MM.1S (cell line): ENCODE measurements at regions not wholly inside any gene's neighbourhood (a gene's known extent, or its start where the extent isn't known, plus 50 kb on each side); places are given as distances from the start of the nearest gene placed in this dataset.

Experiments used
- DNase-seq: peaks from one replicate; pipeline ENCODE4 v3.0.0-alpha.2; 2015
- H2AFZ ChIP-seq: fragments of 300-600 bp; sonication (generic); 2 replicates; pipeline ENCODE4 v1.6.0; 2016; ENCODE audit warnings: antibody characterized with exemption, low read length
- H3F3A ChIP-seq: fragments of 300-600 bp; sonication (generic); 2 replicates; pipeline ENCODE4 v1.6.1; 2016; ENCODE audit warnings: mild to moderate bottlenecking, antibody characterized with exemption, low read length, moderate library complexity, mixed read lengths; ENCODE audit not compliant: insufficient read depth
- H3K27ac ChIP-seq: fragments of 300-600 bp; sonication (generic); 2 replicates; pipeline ENCODE4 v1.5.1; 2016; ENCODE audit warnings: mild to moderate bottlenecking, low read length
- H3K27me3 ChIP-seq: fragments of 300-600 bp; sonication (generic); replicated peaks from 2 replicates; pipeline ENCODE4 v1.6.0; 2016; ENCODE audit warnings: low read length; ENCODE audit not compliant: insufficient read depth
- H3K36me3 ChIP-seq: fragments of 300-600 bp; sonication (generic); replicated peaks from 2 replicates; pipeline ENCODE4 v1.6.1; 2016; ENCODE audit warnings: mild to moderate bottlenecking, low read length, mixed read lengths; ENCODE audit not compliant: insufficient read depth
- H3K4me1 ChIP-seq: fragments of 300-600 bp; sonication (generic); 2 replicates; pipeline ENCODE4 v1.6.1; 2016; ENCODE audit warnings: low read length, mixed read lengths
- H3K4me2 ChIP-seq: fragments of 300-600 bp; sonication (generic); 2 replicates; pipeline ENCODE4 v1.6.0; 2016; ENCODE audit warnings: low read depth, low read length
- H3K4me3 ChIP-seq: fragments of 300-600 bp; sonication (generic); 2 replicates; pipeline ENCODE4 v1.5.1; 2016; ENCODE audit warnings: low read length, mixed read lengths
- H3K79me2 ChIP-seq: fragments of 300-600 bp; sonication (generic); 2 replicates; pipeline ENCODE4 v1.6.1; 2016; ENCODE audit warnings: mixed run types, low read length, mixed read lengths
- H3K9ac ChIP-seq: fragments of 300-600 bp; sonication (generic); 2 replicates; pipeline ENCODE4 v1.6.1; 2016; ENCODE audit warnings: low read length, mixed read lengths
- H3K9me2 ChIP-seq: fragments of 300-600 bp; sonication (generic); replicated peaks from 2 replicates; pipeline ENCODE4 v1.6.1; 2016; ENCODE audit warnings: mild to moderate bottlenecking, low read length, mixed read lengths; ENCODE audit not compliant: insufficient read depth
- H3K9me3 ChIP-seq: fragments of 300-600 bp; sonication (generic); replicated peaks from 2 replicates; pipeline ENCODE4 v1.6.1; 2016; ENCODE audit warnings: mild to moderate bottlenecking, low read length, mixed read lengths; ENCODE audit not compliant: insufficient read depth
- H4K20me1 ChIP-seq: fragments of 300-600 bp; sonication (generic); 2 replicates; pipeline ENCODE4 v1.6.1; 2016; ENCODE audit warnings: mild to moderate bottlenecking, low read length, moderate library complexity, mixed read lengths; ENCODE audit not compliant: insufficient read depth
- EZH2 ChIP-seq: fragments of 300-600 bp; sonication (generic); optimal IDR thresholded peaks from 2 replicates; pipeline ENCODE3; 2017; ENCODE audit warnings: low read depth, mild to moderate bottlenecking, antibody characterized with exemption, low read length, mixed read lengths
- EZH2phosphoT487 ChIP-seq: fragments of 300-600 bp; sonication (generic); IDR thresholded peaks from 2 replicates; pipeline ENCODE4 v1.6.1; 2018; ENCODE audit warnings: antibody characterized with exemption, low read length
- TF ChIP-seq, protein P1 (sequence below): fragments of 300-600 bp; sonication (generic); IDR thresholded peaks from 2 replicates; pipeline ENCODE4 v1.5.1; 2016; ENCODE audit warnings: antibody characterized with exemption, low read length, mixed read lengths

DNA sequence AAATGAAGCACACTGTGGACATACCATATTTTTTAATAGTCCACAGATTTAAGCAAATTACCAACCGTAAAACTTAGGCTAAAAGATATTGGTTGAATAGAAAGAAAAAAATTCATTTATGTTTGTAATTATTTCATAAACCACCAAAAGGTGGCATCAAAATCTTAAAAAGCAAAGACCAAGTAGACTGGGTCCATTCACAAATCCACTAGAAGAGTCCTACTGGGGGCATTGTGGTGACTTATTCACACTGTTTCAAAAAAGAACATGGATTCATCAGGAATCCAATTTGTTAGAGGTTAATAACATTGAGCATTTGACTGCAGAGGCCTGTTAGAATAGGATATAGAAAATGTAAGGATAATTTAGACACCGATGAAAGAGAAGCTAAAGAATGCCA is 194.9 kb upstream of the KYNU start:
- H3K9ac ChIP-seq = no peak overlapping the region
- no peaks in the 10 kb centered on the region for H3F3A ChIP-seq
- H3K9me3 ChIP-seq = no peaks in the 10 kb centered on the region
- no peak for TF ChIP-seq EZH2
- TF ChIP-seq, protein P1, sequence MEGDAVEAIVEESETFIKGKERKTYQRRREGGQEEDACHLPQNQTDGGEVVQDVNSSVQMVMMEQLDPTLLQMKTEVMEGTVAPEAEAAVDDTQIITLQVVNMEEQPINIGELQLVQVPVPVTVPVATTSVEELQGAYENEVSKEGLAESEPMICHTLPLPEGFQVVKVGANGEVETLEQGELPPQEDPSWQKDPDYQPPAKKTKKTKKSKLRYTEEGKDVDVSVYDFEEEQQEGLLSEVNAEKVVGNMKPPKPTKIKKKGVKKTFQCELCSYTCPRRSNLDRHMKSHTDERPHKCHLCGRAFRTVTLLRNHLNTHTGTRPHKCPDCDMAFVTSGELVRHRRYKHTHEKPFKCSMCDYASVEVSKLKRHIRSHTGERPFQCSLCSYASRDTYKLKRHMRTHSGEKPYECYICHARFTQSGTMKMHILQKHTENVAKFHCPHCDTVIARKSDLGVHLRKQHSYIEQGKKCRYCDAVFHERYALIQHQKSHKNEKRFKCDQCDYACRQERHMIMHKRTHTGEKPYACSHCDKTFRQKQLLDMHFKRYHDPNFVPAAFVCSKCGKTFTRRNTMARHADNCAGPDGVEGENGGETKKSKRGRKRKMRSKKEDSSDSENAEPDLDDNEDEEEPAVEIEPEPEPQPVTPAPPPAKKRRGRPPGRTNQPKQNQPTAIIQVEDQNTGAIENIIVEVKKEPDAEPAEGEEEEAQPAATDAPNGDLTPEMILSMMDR = no peak
- TF ChIP-seq EZH2phosphoT487 = no peak
- no peaks in the 10 kb centered on the region for H3K36me3 ChIP-seq
- no peak overlapping the region for H3K27ac ChIP-seq
- no peaks in the 10 kb centered on the region for H3K4me1 ChIP-seq
- H3K4me2 ChIP-seq = no peak overlapping the region
- no peak overlapping the region for H3K4me3 ChIP-seq
- H3K79me2 ChIP-seq = no peaks in the 10 kb centered on the region
- no peaks in the 10 kb centered on the region for H3K9me2 ChIP-seq
- no peak for DNase-seq
- H3K27me3 ChIP-seq = no peaks in the 10 kb centered on the region
- no peak overlapping the region for H2AFZ ChIP-seq
- no peaks in the 10 kb centered on the region for H4K20me1 ChIP-seq

DNA sequence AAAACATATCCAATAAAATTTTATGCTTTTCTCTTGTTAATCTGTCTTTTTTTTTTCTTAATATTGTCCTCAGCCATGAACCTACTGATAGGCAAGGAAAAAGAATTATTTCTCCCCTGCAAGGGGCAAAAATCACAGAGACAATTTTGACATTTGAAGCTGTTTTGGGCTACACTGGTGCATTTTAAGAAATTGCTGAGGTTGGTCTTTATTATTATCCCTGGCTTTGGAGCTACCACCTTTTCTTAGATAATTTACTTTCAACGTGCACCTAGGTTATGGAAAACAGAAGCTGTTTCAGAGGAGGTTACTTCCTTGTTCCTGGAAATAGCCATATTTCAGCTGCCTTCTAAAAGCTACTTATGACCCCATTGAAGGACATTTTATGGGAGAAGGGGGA is 195.5 kb upstream of the KYNU start:
- no peak for TF ChIP-seq EZH2
- TF ChIP-seq, protein P1 = no peak
- no peak for TF ChIP-seq EZH2phosphoT487
- Histone ChIP-seq H3K27me3 (no peaks in the 10 kb centered on the region), H3K4me3 (no peak overlapping the region), H4K20me1 (no peaks in the 10 kb centered on the region), H2AFZ (no peak overlapping the region), H3F3A (no peaks in the 10 kb centered on the region), H3K27ac (no peak overlapping the region), H3K36me3 (no peaks in the 10 kb centered on the region), H3K9ac (no peak overlapping the region), H3K9me2 (no peaks in the 10 kb centered on the region), H3K79me2 (no peaks in the 10 kb centered on the region), H3K9me3 (no peaks in the 10 kb centered on the region), H3K4me1 (no peaks in the 10 kb centered on the region), H3K4me2 (no peak overlapping the region)
- DNase-seq = no peak

DNA sequence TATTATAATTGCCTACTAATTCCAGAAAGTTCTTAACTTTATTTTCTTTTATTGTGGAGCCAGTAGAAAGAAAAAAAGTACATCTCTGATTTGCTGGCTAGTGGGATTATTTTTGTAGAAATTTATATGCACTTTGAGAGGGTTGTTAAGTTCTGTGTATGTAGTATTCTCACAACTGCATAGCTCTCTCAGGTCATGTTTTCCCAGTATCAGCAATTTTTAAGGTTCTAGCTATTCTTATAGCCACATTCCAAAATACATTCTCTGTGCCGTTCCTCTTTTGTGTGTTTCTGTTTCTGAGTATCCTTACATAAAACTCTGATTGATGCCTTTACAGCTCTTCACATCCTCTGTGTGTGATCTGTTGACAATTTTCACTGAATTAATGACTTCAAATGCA is 199.3 kb upstream of the KYNU start:
- DNase-seq = no peak
- Histone ChIP-seq H3K4me3 (no peak overlapping the region), H3K79me2 (no peaks in the 10 kb centered on the region), H3K9me3 (no peaks in the 10 kb centered on the region), H3K4me1 (no peaks in the 10 kb centered on the region), H3K27ac (no peak overlapping the region), H3K9me2 (no peaks in the 10 kb centered on the region), H3K36me3 (no peaks in the 10 kb centered on the region), H3F3A (no peaks in the 10 kb centered on the region), H3K4me2 (no peak overlapping the region), H2AFZ (no peak overlapping the region), H4K20me1 (no peaks in the 10 kb centered on the region), H3K9ac (no peak overlapping the region), H3K27me3 (no peaks in the 10 kb centered on the region)
- TF ChIP-seq EZH2 (no peak), EZH2phosphoT487 (no peak)
- TF ChIP-seq, protein P1 = no peak
